KMS-11 (cell line): ENCODE measurements at regions not wholly inside any gene's neighbourhood (a gene's known extent, or its start where the extent isn't known, plus 50 kb on each side); places are given as distances from the start of the nearest gene placed in this dataset.

Experiments
- H2AFZ ChIP-seq: fragments of 200-600 bp; sonication (generic); 2 replicates; pipeline ENCODE4 v1.6.1; 2016; ENCODE audit warnings: antibody characterized with exemption, mixed run types, low read depth
- H3K27ac ChIP-seq: fragments of 200-600 bp; sonication (generic); 2 replicates; pipeline ENCODE4 v1.6.1; 2016; ENCODE audit warnings: mild to moderate bottlenecking, mixed run types
- H3K27me3 ChIP-seq: fragments of 200-600 bp; sonication (generic); 2 replicates; pipeline ENCODE4 v1.6.1; 2017; ENCODE audit warnings: mild to moderate bottlenecking, low read depth, mixed run types, moderate library complexity; ENCODE audit not compliant: insufficient read depth
- H3K36me3 ChIP-seq: fragments of 200-600 bp; sonication (generic); 2 replicates; pipeline ENCODE4 v1.6.1; 2017; ENCODE audit warnings: mild to moderate bottlenecking, mixed run types; ENCODE audit not compliant: insufficient read depth
- H3K4me1 ChIP-seq: fragments of 200-600 bp; sonication (generic); 2 replicates; pipeline ENCODE4 v1.6.1; 2016; ENCODE audit warnings: mild to moderate bottlenecking, low read depth, mixed run types; ENCODE audit not compliant: poor library complexity, severe bottlenecking
- H3K4me2 ChIP-seq: fragments of 200-600 bp; sonication (generic); 2 replicates; pipeline ENCODE4 v1.7.0; 2016; ENCODE audit warnings: mild to moderate bottlenecking, mixed run types
- H3K4me3 ChIP-seq: fragments of 200-600 bp; sonication (generic); IDR thresholded peaks from 2 replicates; pipeline ENCODE4 v1.6.1; 2017; ENCODE audit warnings: low read depth, low read length, mixed read lengths; ENCODE audit not compliant: insufficient read depth
- H3K79me2 ChIP-seq: fragments of 200-600 bp; sonication (generic); 2 replicates; pipeline ENCODE4 v1.6.1; 2016; ENCODE audit warnings: low read depth, mixed run types; ENCODE audit not compliant: insufficient read depth
- H3K9ac ChIP-seq: fragments of 200-600 bp; sonication (generic); 2 replicates; pipeline ENCODE4 v1.6.1; 2016; ENCODE audit warnings: mild to moderate bottlenecking, mixed run types
- H4K20me1 ChIP-seq: fragments of 200-600 bp; sonication (generic); 2 replicates; pipeline ENCODE4 v1.6.1; 2016; ENCODE audit warnings: mild to moderate bottlenecking, mixed run types; ENCODE audit not compliant: insufficient read depth
- CTCF ChIP-seq: fragments of 200-600 bp; sonication (generic); conservative IDR thresholded peaks from 2 replicates; pipeline ENCODE4 v1.6.1; 2017; ENCODE audit warnings: low read depth, mild to moderate bottlenecking, antibody characterized with exemption, low read length, moderate library complexity, mixed read lengths

- H3K4me1 ChIP-seq: no peaks in the 10 kb centered on the region
- TF ChIP-seq CTCF: no peak
- H3K4me3 ChIP-seq: no peak overlapping the region
- no peaks in the 10 kb centered on the region for H4K20me1 ChIP-seq
- no peaks in the 10 kb centered on the region for H3K36me3 ChIP-seq
- H2AFZ ChIP-seq: no peak overlapping the region
- no peaks in the 10 kb centered on the region for H3K79me2 ChIP-seq
- H3K27me3 ChIP-seq: no peaks in the 10 kb centered on the region; the same call in 1 of the 2 replicates
- H3K4me2 ChIP-seq: no peak overlapping the region
- no peak overlapping the region for H3K9ac ChIP-seq
- no peak overlapping the region for H3K27ac ChIP-seq
Observed at GRCh38 chr18:47585136-47585535, 333.7 kb upstream of the SKOR2 start.

- Histone ChIP-seq H3K4me3 (no peak overlapping the region), H4K20me1 (no peaks in the 10 kb centered on the region)
- TF ChIP-seq CTCF: no peak
Observed at GRCh38 chr18:47582093-47582492, 330.6 kb upstream of the SKOR2 start.

GRCh38 chr18:47577520-47577919 lies 326.1 kb upstream of the SKOR2 start:
- H3K4me1 ChIP-seq: no peaks in the 10 kb centered on the region
- H4K20me1 ChIP-seq: no peaks in the 10 kb centered on the region
- no peaks in the 10 kb centered on the region for H3K79me2 ChIP-seq
- no peak overlapping the region for H2AFZ ChIP-seq
- H3K9ac ChIP-seq: no peak overlapping the region
- TF ChIP-seq CTCF: no peak
- no peaks in the 10 kb centered on the region for H3K27me3 ChIP-seq
- H3K27ac ChIP-seq: no peak overlapping the region
- H3K4me2 ChIP-seq: no peak overlapping the region
- no peak overlapping the region for H3K4me3 ChIP-seq
- H3K36me3 ChIP-seq: no peaks in the 10 kb centered on the region

More at GRCh38 chr18:47582093-47582492, 330.6 kb upstream of the SKOR2 start:
- no peaks in the 10 kb centered on the region for H3K4me1 ChIP-seq
- no peaks in the 10 kb centered on the region for H3K27me3 ChIP-seq
- H3K79me2 ChIP-seq: no peaks in the 10 kb centered on the region
- H3K27ac ChIP-seq: no peak overlapping the region
- no peak overlapping the region for H2AFZ ChIP-seq
- H3K36me3 ChIP-seq: no peaks in the 10 kb centered on the region
- H3K9ac ChIP-seq: no peak overlapping the region
- H3K4me2 ChIP-seq: no peak overlapping the region

GRCh38 chr18:47574966-47575365 lies 323.5 kb upstream of the SKOR2 start:
- H3K9ac ChIP-seq: no peak overlapping the region
- no peaks in the 10 kb centered on the region for H3K79me2 ChIP-seq
- H3K4me3 ChIP-seq: no peak overlapping the region
- no peak for TF ChIP-seq CTCF
- H3K36me3 ChIP-seq: no peaks in the 10 kb centered on the region
- no peak overlapping the region for H3K27ac ChIP-seq
- no peaks in the 10 kb centered on the region for H3K4me1 ChIP-seq
- H3K27me3 ChIP-seq: no peaks in the 10 kb centered on the region
- H4K20me1 ChIP-seq: no peaks in the 10 kb centered on the region
- H2AFZ ChIP-seq: no peak overlapping the region
- no peak overlapping the region for H3K4me2 ChIP-seq
